GM20431 (cell line): ENCODE measurements at regions not wholly inside any gene's neighbourhood (a gene's known extent, or its start where the extent isn't known, plus 50 kb on each side); places are given as distances from the start of the nearest gene placed in this dataset.

ENCODE experiments used
- in situ Hi-C: fragments of 300-500 bp; cut with MseI, MboI; formaldehyde crosslinking; loops from one replicate; pipeline ENCODE4 v1.15.0; 2020; ENCODE audit warnings: low sequenced_read_pairs; ENCODE audit not compliant: unreplicated experiment

GRCh38 chr3:189038773-189039745, 132.7 kb upstream of the TPRG1 start:
- in situ Hi-C loops: no loop called here

- in situ Hi-C loops: no loop called here
These were observed 131.0 kb upstream of the TPRG1 start for GRCh38 chr3:189040656-189041335.

- in situ Hi-C loops: no loop called here
These were observed 130.2 kb upstream of the TPRG1 start for GRCh38 chr3:189041482-189042090.

- in situ Hi-C loops: no loop called here
These were observed 128.9 kb upstream of the TPRG1 start for GRCh38 chr3:189042832-189043231.

DNA sequence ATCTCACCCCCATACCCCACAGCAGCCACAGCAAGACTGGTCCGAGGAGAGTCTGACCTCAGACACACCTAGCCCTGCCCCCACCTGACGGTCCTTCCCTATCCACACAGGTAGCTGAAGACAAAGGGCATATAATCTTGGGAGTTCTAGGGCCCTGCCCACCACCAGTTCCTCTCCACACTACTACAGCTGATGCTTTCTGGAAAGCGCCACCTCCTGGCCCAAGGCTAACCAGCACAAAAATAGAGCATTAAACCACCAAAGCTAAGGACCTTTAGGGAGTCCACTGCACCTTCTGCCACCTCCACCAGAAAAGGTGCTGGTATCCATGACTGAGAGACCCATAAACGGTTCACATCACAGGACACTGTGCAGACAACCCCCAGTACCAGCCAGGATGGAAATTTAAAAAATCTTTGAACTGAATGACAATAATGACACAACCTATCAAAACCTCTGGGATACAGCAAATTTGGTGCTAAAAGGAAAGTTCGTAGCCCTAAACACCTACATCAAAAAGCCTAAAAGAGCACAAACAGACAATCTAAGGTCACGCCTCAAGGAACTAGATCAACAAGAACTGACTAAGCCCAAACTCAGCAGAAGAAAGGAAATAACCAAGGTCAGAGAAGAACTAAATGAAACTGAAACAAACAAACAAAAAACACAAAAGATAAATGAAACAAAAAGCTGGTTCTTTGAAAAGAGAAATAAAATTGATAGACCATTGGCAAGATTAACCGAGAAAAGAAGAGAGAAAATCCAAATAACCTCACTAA, 122.1 kb upstream of the TPRG1 start:
- in situ Hi-C loops: no loop called here

GRCh38 chr3:189053322-189053721, 118.4 kb upstream of the TPRG1 start:
- in situ Hi-C loops: no loop called here

DNA sequence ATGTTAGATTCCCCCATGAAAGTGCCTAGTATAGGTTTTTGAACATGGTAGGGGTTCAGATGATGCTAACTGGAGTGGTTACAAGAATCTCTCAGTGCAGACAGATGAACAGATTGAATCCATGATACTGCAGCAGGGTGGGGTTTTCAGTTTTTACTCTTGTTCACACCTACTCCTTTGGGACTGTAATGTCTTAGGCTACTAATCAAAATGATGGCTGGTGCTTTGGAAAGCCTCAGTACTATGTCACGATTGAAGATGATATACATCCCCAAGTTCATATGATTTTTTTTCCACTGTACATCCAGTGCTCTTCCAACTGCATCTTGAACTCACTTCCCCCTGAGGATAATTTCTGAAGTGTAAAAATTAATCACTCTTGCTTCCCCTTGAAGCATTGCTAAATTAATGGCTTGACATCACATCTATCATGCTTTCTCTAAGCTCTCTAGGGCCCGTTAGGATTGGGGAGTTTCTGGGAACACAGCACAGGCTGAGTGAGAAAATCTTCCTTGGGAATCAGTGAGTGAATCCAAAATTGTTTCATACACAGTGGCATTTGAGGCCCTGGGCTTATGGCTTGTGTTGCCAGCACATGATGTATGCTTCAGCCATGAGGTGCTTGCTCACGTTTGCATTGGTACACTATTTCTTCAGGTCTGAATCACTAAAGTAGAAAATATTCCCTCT, 115.0 kb upstream of the TPRG1 start:
- in situ Hi-C loops: no loop called here

DNA sequence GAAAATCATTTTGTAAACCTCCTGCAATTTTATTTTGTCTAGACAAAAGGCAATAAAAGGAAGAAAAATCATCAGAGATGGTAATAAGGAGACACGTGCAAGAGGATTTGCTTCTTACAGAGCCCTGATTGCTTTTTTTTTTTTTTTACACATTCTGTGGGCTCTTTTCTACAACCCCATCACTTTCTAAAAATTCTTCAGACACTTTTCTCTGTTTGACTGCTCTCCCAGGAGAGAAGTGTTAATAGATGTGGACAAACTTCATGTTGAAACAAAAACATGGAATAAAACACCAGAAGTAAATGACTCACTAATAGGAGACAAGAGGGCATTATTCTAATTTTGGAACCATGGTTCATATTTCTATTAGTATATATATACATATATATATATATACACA, 114.4 kb upstream of the TPRG1 start:
- in situ Hi-C loops: no loop called here

GRCh38 chr3:189058071-189058470, 113.7 kb upstream of the TPRG1 start:
- in situ Hi-C loops: no loop called here

DNA sequence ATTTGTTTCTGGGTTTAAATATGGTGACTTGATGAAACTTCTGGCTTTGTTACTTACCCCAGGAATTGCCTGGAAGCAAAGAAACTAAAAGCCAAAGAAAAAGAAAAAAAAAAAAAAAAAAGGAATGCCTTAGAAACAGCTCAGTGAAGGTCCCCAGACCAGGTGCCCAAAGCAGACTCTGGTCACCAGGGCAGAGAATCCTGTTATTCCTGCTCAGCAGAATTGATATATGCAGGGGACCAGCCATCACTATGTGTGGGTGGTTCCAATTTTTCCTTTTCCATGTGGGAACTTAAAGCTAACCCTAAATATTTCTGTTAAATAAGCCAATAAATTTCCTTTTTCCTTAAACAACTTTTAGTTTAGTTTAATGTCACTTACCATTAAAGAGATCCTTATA, 100.8 kb upstream of the TPRG1 start:
- in situ Hi-C loops: no loop called here

GRCh38 chr3:189071446-189071845, 100.3 kb upstream of the TPRG1 start:
- in situ Hi-C loops: no loop called here

GRCh38 chr3:189076449-189076848, 95.3 kb upstream of the TPRG1 start:
- in situ Hi-C loops: no loop called here

- in situ Hi-C loops: no loop called here
These were observed 91.0 kb upstream of the TPRG1 start for GRCh38 chr3:189080745-189081144.

GRCh38 chr3:189082666-189083427, 88.9 kb upstream of the TPRG1 start:
- in situ Hi-C loops: no loop called here

- in situ Hi-C loops: no loop called here
These were observed 87.2 kb upstream of the TPRG1 start for GRCh38 chr3:189084620-189085019.

GRCh38 chr3:189092547-189092946, 79.2 kb upstream of the TPRG1 start:
- in situ Hi-C loops: no loop called here

GRCh38 chr3:189094539-189094938, 77.2 kb upstream of the TPRG1 start:
- in situ Hi-C loops: no loop called here

DNA sequence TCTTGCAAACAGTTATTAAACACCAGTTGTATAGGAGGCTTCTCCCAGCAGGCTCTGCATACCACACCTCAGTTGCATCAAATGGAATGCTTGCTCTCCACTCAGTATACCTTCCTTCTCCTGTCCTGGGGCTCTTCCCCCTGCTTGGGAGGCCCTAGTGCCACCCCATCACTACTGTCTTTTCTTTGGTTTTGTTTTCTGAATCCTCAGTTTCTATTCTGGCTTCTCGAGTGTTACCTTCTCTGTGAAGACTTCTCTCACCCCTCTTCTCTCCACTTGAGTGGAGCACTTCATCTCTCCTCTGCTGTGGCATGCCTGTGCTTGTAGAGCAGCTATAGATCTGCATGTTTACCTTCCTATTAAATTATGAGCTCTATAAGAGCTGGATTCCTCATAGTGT, 75.7 kb upstream of the TPRG1 start:
- in situ Hi-C loops: no loop called here

- in situ Hi-C loops: no loop called here
These were observed 72.7 kb upstream of the TPRG1 start for GRCh38 chr3:189099031-189099471.
